DMS153 treated with DMSO at 0.1 percent for 48 hours (cell line): ENCODE measurements at regions not wholly inside any gene's neighbourhood (a gene's known extent, or its start where the extent isn't known, plus 50 kb on each side); places are given as distances from the start of the nearest gene placed in this dataset.

Source experiments
- DNase-seq: peaks from one replicate; lab custom pipeline; 2025; ENCODE audit not compliant: unreplicated experiment; lab: John Stamatoyannopoulos, UW

- DNase-seq: no peak
Observed at GRCh38 chr5:104265531-104266140, 703.0 kb upstream of the NUDT12 start.

- DNase-seq: no peak
Observed at GRCh38 chr5:104247260-104247659, 684.7 kb upstream of the NUDT12 start.

GRCh38 chr5:104241046-104241445, 678.5 kb upstream of the NUDT12 start:
- no peak for DNase-seq

GRCh38 chr5:104237586-104237985, 675.0 kb upstream of the NUDT12 start:
- no peak for DNase-seq

- DNase-seq: no peak
Observed at GRCh38 chr5:104223885-104224773, 661.5 kb upstream of the NUDT12 start.

- no peak for DNase-seq
Observed at GRCh38 chr5:104218200-104218599, 655.6 kb upstream of the NUDT12 start.

- no peak for DNase-seq
Observed at GRCh38 chr5:104213216-104213615, 650.6 kb upstream of the NUDT12 start.

- no peak for DNase-seq
Observed at GRCh38 chr5:104199771-104200170, 637.2 kb upstream of the NUDT12 start.

- no peak for DNase-seq
Observed at GRCh38 chr5:104198156-104198555, 635.6 kb upstream of the NUDT12 start.

- no peak for DNase-seq
Observed at GRCh38 chr5:104189909-104190308, 627.3 kb upstream of the NUDT12 start.

GRCh38 chr5:104189031-104189430, 626.4 kb upstream of the NUDT12 start:
- no peak for DNase-seq

GRCh38 chr5:104187656-104188055, 625.1 kb upstream of the NUDT12 start:
- DNase-seq: no peak

GRCh38 chr5:104186510-104186909, 623.9 kb upstream of the NUDT12 start:
- no peak for DNase-seq

- no peak for DNase-seq
Observed at GRCh38 chr5:104186100-104186499, 623.5 kb upstream of the NUDT12 start.

GRCh38 chr5:104184264-104184663, 621.7 kb upstream of the NUDT12 start:
- DNase-seq: no peak

- DNase-seq: peak; percentile 5
Observed at GRCh38 chr5:104178829-104179456, 616.4 kb upstream of the NUDT12 start.

- DNase-seq: no peak
Observed at GRCh38 chr5:104178066-104178465, 615.5 kb upstream of the NUDT12 start.

GRCh38 chr5:104177651-104178050, 615.1 kb upstream of the NUDT12 start:
- no peak for DNase-seq

- no peak for DNase-seq
Observed at GRCh38 chr5:104172976-104173375, 610.4 kb upstream of the NUDT12 start.

GRCh38 chr5:104171958-104172690, 609.5 kb upstream of the NUDT12 start:
- DNase-seq: no peak

GRCh38 chr5:104170926-104171325, 608.3 kb upstream of the NUDT12 start:
- no peak for DNase-seq
